Esophagus muscularis mucosa (tissue), 4 donors: ENCODE measurements at regions not wholly inside any gene's neighbourhood (a gene's known extent, or its start where the extent isn't known, plus 50 kb on each side); places are given as distances from the start of the nearest gene placed in this dataset.

Experiments
- DNase-seq: peaks from one replicate; pipeline ENCODE4 v3.0.0-alpha.2; 2017; ENCODE audit errors: extremely low spot score
- H3K27ac ChIP-seq, 4 donors: fragments of 200-600 bp; sonication (generic); replicated peaks in 1 of 4; 1 replicate in 3 of 4; 2 replicates in 1 of 4; pipeline ENCODE4 v1.5.1; 2016 to 2019; ENCODE audit warnings: mild to moderate bottlenecking in 1 of 4
- H3K27me3 ChIP-seq, 4 donors: fragments of 200-600 bp; sonication (generic); one replicate each; pipeline versions ENCODE4 v1.5.1 to v1.6.0; 2016 to 2019
- H3K36me3 ChIP-seq, 4 donors: fragments of 200-600 bp; sonication (generic); one replicate each; pipeline ENCODE4 v1.5.1; 2016 to 2019
- H3K4me1 ChIP-seq, 4 donors: fragments of 200-600 bp; sonication (generic); one replicate each; pipeline ENCODE4 v1.5.1; 2016 to 2019
- H3K4me3 ChIP-seq, 4 donors: fragments of 200-600 bp; sonication (generic); 1 replicate in 2 of 4; 2 replicates in 2 of 4; pipeline ENCODE4 v1.5.1; 2016 to 2019; ENCODE audit warnings: mild to moderate bottlenecking in 4 of 4, moderate library complexity in 1 of 4
- H3K9me3 ChIP-seq, 4 donors: fragments of 200-600 bp; sonication (generic); 1 replicate in 3 of 4; 2 replicates in 1 of 4; pipeline ENCODE4 v1.5.1; 2016 to 2019
- CTCF ChIP-seq, 3 experiments: fragments of 200-600 bp in 2 of 3; fragments of 450-650 bp in 1 of 3; sonication (generic) in 2 of 3; IDR thresholded peaks; one replicate each; pipeline ENCODE4 v1.5.1; 2017 to 2019; ENCODE audit warnings: antibody characterized with exemption in 3 of 3, mild to moderate bottlenecking in 2 of 3, moderate library complexity in 1 of 3
- EP300 ChIP-seq: sonication (generic); formaldehyde crosslinking; IDR thresholded peaks from one replicate; pipeline ENCODE4 v1.6.1; 2017; ENCODE audit warnings: antibody characterized with exemption
- POLR2A ChIP-seq: fragments of 450-650 bp; IDR thresholded peaks from one replicate; pipeline ENCODE4 v1.6.1; 2017; ENCODE audit warnings: antibody characterized with exemption, moderate library complexity, mild to moderate bottlenecking, low read depth
- POLR2AphosphoS5 ChIP-seq, 2 donors: sonication (generic); formaldehyde crosslinking; IDR thresholded peaks; one replicate each; pipeline ENCODE4 v1.6.1; 2017; ENCODE audit warnings: antibody characterized with exemption in 2 of 2
- WGBS: methylation state at CpG from one replicate; pipeline ENCODE4 v1.1.5; 2018; 5-methylcytosine and 5-hydroxymethylcytosine counted together
- intact Hi-C: fragments of 100-400 bp; cut with DNase I; formaldehyde crosslinking; loops from one replicate; pipeline ENCODE4 v1.15.1; 2023

- TF ChIP-seq EP300 (no peak), POLR2A (no peak), CTCF (IDR thresholded peaks at IDR 0.05) (no peak), POLR2AphosphoS5 (IDR thresholded peaks at IDR 0.05) (no peak)
- no peak for DNase-seq
- 65% methylated on average over 2 of the region's 2 CpGs for WGBS
- Histone ChIP-seq H3K27me3 (no peaks in the 10 kb centered on the region), H3K36me3 (no peaks in the 10 kb centered on the region), H3K27ac (no peak overlapping the region), H3K4me3 (no peak overlapping the region), H3K9me3 (no peaks in the 10 kb centered on the region), H3K4me1 (no peaks in the 10 kb centered on the region)
- intact Hi-C loops = no loop called here
These were observed 493.9 kb upstream of the PIK3C3 start for GRCh38 chr18:41461114-41461513.

DNA sequence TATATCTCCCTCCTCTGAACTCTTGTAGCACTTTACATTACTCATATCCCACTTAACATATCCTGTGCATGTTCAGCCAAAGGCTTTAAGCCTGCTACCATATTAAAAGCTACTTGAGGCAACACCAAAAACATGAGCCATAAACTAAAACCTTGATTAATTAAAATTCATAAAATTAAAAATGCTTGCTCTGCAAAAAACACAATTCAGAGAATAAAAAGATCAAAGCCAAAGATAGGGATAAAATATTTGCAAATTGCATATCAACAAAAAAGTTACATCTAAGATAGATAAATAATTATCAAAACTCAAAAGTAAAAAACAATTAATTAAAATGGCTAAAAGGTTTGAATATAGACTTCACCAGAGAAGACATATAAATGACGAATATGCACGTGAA, 495.4 kb upstream of the PIK3C3 start:
- intact Hi-C loops = no loop called here
- WGBS = 87% methylated on average over 2 of the region's 2 CpGs
- TF ChIP-seq POLR2AphosphoS5 (IDR thresholded peaks at IDR 0.05) = no peak
- no peak for TF ChIP-seq POLR2A
- DNase-seq = no peak
- Histone ChIP-seq H3K9me3 (no peaks in the 10 kb centered on the region), H3K4me1 (no peaks in the 10 kb centered on the region), H3K27me3 (no peaks in the 10 kb centered on the region), H3K36me3 (no peaks in the 10 kb centered on the region), H3K27ac (no peak overlapping the region), H3K4me3 (no peak overlapping the region)

- Histone ChIP-seq H3K27me3 (no peaks in the 10 kb centered on the region), H3K4me3 (no peak overlapping the region), H3K27ac (no peak overlapping the region), H3K9me3 (no peaks in the 10 kb centered on the region), H3K4me1 (no peaks in the 10 kb centered on the region), H3K36me3 (no peaks in the 10 kb centered on the region)
- TF ChIP-seq EP300 = no peak
- TF ChIP-seq POLR2AphosphoS5 (IDR thresholded peaks at IDR 0.05) = no peak
- TF ChIP-seq CTCF (IDR thresholded peaks at IDR 0.05) = no peak
- no peak for TF ChIP-seq POLR2A
- intact Hi-C loops = no loop called here
- DNase-seq = no peak
- WGBS = 100% methylated on average over 3 of the region's 3 CpGs
These were observed 496.7 kb upstream of the PIK3C3 start for GRCh38 chr18:41458376-41458775.

DNA sequence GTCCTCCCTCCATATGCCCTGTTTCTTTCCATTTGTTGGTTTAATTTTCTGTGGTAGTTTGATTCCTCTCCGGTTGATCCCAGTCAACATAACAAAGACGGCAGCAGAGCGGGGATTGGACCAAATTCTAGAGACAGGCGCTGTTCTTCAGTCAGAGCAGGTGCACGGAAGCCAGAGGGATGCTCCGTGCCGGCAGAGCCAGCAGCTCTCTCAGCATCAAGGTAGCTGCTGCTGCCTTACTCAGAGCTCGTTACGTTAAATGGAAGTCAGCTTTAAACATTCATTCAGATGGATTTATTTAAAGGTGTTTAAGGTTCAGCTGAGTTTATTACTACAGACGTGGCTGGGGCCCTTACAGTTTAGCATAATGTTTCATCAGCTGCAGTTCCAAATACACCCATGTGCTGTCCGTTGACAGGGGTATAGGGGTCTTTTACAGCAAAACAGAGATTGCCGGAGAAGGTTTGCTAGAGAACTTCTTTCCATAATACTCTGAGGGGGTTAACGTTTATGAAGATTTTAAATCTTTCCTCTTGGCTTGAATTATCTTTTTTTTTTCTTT, 497.2 kb upstream of the PIK3C3 start:
- H3K36me3 ChIP-seq = no peaks in the 10 kb centered on the region
- TF ChIP-seq POLR2A = no peak
- no peak for TF ChIP-seq POLR2AphosphoS5 (IDR thresholded peaks at IDR 0.05)
- TF ChIP-seq EP300 = no peak
- WGBS = 53% methylated on average over 13 of the region's 13 CpGs

GRCh38 chr18:41456831-41457230, 498.2 kb upstream of the PIK3C3 start:
- Histone ChIP-seq H3K9me3 (no peaks in the 10 kb centered on the region), H3K27me3 (no peaks in the 10 kb centered on the region), H3K36me3 (no peaks in the 10 kb centered on the region), H3K4me1 (no peaks in the 10 kb centered on the region), H3K4me3 (no peak overlapping the region), H3K27ac (no peak overlapping the region)
- no peak for TF ChIP-seq POLR2A
- WGBS = 87% methylated on average over 4 of the region's 4 CpGs
- intact Hi-C loops = no loop called here
- no peak for DNase-seq

More for the DNA sequence above, 497.2 kb upstream of the PIK3C3 start:
- intact Hi-C loops = no loop called here
- DNase-seq = no peak
- Histone ChIP-seq H3K4me3 (no peak overlapping the region), H3K27me3 (no peaks in the 10 kb centered on the region), H3K27ac (no peak overlapping the region), H3K4me1 (no peaks in the 10 kb centered on the region), H3K9me3 (no peaks in the 10 kb centered on the region)

- Histone ChIP-seq H3K9me3 (no peaks in the 10 kb centered on the region), H3K36me3 (no peaks in the 10 kb centered on the region), H3K27ac (no peak overlapping the region), H3K4me3 (no peak overlapping the region), H3K27me3 (no peaks in the 10 kb centered on the region), H3K4me1 (no peaks in the 10 kb centered on the region)
- no peak for TF ChIP-seq CTCF (IDR thresholded peaks at IDR 0.05)
- TF ChIP-seq POLR2A = no peak
- TF ChIP-seq EP300 = no peak
- TF ChIP-seq POLR2AphosphoS5 (IDR thresholded peaks at IDR 0.05) = no peak
- intact Hi-C loops = no loop called here
- DNase-seq = no peak
These were observed 505.4 kb upstream of the PIK3C3 start for GRCh38 chr18:41449612-41450011.
